ENCODE measurements at regions not wholly inside any gene's neighbourhood (a gene's known extent, or its start where the extent isn't known, plus 50 kb on each side); places are given as distances from the start of the nearest gene placed in this dataset.
"Not testable (repeated sequence)": the region's sequence is repeated elsewhere in the genome, so short reads cannot be mapped to it uniquely, and the experiment has no call there.

- Histone ChIP-seq H3K4me1 (ENCODE audit: control insufficient read depth, insufficient read depth, low read length) (no peaks in the 10 kb centered on the region), H3K9me3 (ENCODE audit: control insufficient read depth, insufficient read depth, low read length) (no peaks in the 10 kb centered on the region), H3K36me3 (ENCODE audit: control insufficient read depth, insufficient read depth, low read length) (no peaks in the 10 kb centered on the region), H3K9ac (ENCODE audit: low read depth, low read length) (no peak overlapping the region), H3K27me3 (ENCODE audit: control insufficient read depth, insufficient read depth, low read length) (no peaks in the 10 kb centered on the region), H3K4me3 (ENCODE audit: low read depth, low read length) (no peak overlapping the region)
These were observed 97.7 kb upstream of the PPP1R26 start for GRCh38 chr9:135381762-135382310.

GRCh38 chr9:135384226-135384625, 95.4 kb upstream of the PPP1R26 start:
- Histone ChIP-seq H3K27me3 (ENCODE audit: control insufficient read depth, insufficient read depth, low read length) (no peaks in the 10 kb centered on the region), H3K9ac (ENCODE audit: low read depth, low read length) (no peak overlapping the region), H3K36me3 (ENCODE audit: control insufficient read depth, insufficient read depth, low read length) (no peaks in the 10 kb centered on the region), H3K4me1 (ENCODE audit: control insufficient read depth, insufficient read depth, low read length) (no peaks in the 10 kb centered on the region), H3K4me3 (ENCODE audit: low read depth, low read length) (no peak overlapping the region), H3K9me3 (ENCODE audit: control insufficient read depth, insufficient read depth, low read length) (no peaks in the 10 kb centered on the region)

- not testable (repeated sequence) for H3K9me3 ChIP-seq (ENCODE audit: control insufficient read depth, insufficient read depth, low read length); H3K9ac ChIP-seq (ENCODE audit: low read depth, low read length); H3K4me1 ChIP-seq (ENCODE audit: control insufficient read depth, insufficient read depth, low read length); H3K4me3 ChIP-seq (ENCODE audit: low read depth, low read length); H3K27me3 ChIP-seq (ENCODE audit: control insufficient read depth, insufficient read depth, low read length); H3K36me3 ChIP-seq (ENCODE audit: control insufficient read depth, insufficient read depth, low read length)
These were observed 94.7 kb upstream of the PPP1R26 start for GRCh38 chr9:135384815-135385405.

- Histone ChIP-seq H3K27me3 (ENCODE audit: control insufficient read depth, insufficient read depth, low read length) (no peaks in the 10 kb centered on the region), H3K9ac (ENCODE audit: low read depth, low read length) (no peak overlapping the region), H3K4me1 (ENCODE audit: control insufficient read depth, insufficient read depth, low read length) (no peaks in the 10 kb centered on the region), H3K36me3 (ENCODE audit: control insufficient read depth, insufficient read depth, low read length) (no peaks in the 10 kb centered on the region), H3K4me3 (ENCODE audit: low read depth, low read length) (no peak overlapping the region), H3K9me3 (ENCODE audit: control insufficient read depth, insufficient read depth, low read length) (no peaks in the 10 kb centered on the region)
These were observed 93.8 kb upstream of the PPP1R26 start for GRCh38 chr9:135385793-135386192.

GRCh38 chr9:135387976-135388375, 91.6 kb upstream of the PPP1R26 start:
- Histone ChIP-seq H3K9me3 (ENCODE audit: control insufficient read depth, insufficient read depth, low read length) (no peaks in the 10 kb centered on the region), H3K4me1 (ENCODE audit: control insufficient read depth, insufficient read depth, low read length) (no peaks in the 10 kb centered on the region), H3K9ac (ENCODE audit: low read depth, low read length) (no peak overlapping the region), H3K27me3 (ENCODE audit: control insufficient read depth, insufficient read depth, low read length) (no peaks in the 10 kb centered on the region), H3K4me3 (ENCODE audit: low read depth, low read length) (no peak overlapping the region), H3K36me3 (ENCODE audit: control insufficient read depth, insufficient read depth, low read length) (no peaks in the 10 kb centered on the region)

- no peak overlapping the region for H3K4me3 ChIP-seq (ENCODE audit: low read depth, low read length)
- H3K9me3 ChIP-seq (ENCODE audit: control insufficient read depth, insufficient read depth, low read length) = no peaks in the 10 kb centered on the region
- no peaks in the 10 kb centered on the region for H3K27me3 ChIP-seq (ENCODE audit: control insufficient read depth, insufficient read depth, low read length)
- no peaks in the 10 kb centered on the region for H3K4me1 ChIP-seq (ENCODE audit: control insufficient read depth, insufficient read depth, low read length)
- no peak overlapping the region for H3K9ac ChIP-seq (ENCODE audit: low read depth, low read length)
- no peaks in the 10 kb centered on the region for H3K36me3 ChIP-seq (ENCODE audit: control insufficient read depth, insufficient read depth, low read length)
These were observed 91.1 kb upstream of the PPP1R26 start for GRCh38 chr9:135388530-135388929.

GRCh38 chr9:135391759-135392158, 87.8 kb upstream of the PPP1R26 start:
- peaks cover 11% of the 10 kb centered on the region for H3K9me3 ChIP-seq (ENCODE audit: control insufficient read depth, insufficient read depth, low read length)
- H3K4me3 ChIP-seq (ENCODE audit: low read depth, low read length) = no peak overlapping the region
- H3K4me1 ChIP-seq (ENCODE audit: control insufficient read depth, insufficient read depth, low read length) = no peaks in the 10 kb centered on the region
- H3K36me3 ChIP-seq (ENCODE audit: control insufficient read depth, insufficient read depth, low read length) = no peaks in the 10 kb centered on the region
- no peaks in the 10 kb centered on the region for H3K27me3 ChIP-seq (ENCODE audit: control insufficient read depth, insufficient read depth, low read length)
- no peak overlapping the region for H3K9ac ChIP-seq (ENCODE audit: low read depth, low read length)

- Histone ChIP-seq H3K4me3 (ENCODE audit: low read depth, low read length) (no peak overlapping the region), H3K27me3 (ENCODE audit: control insufficient read depth, insufficient read depth, low read length) (no peaks in the 10 kb centered on the region), H3K9me3 (ENCODE audit: control insufficient read depth, insufficient read depth, low read length) (peaks cover 12% of the 10 kb centered on the region), H3K4me1 (ENCODE audit: control insufficient read depth, insufficient read depth, low read length) (no peaks in the 10 kb centered on the region), H3K36me3 (ENCODE audit: control insufficient read depth, insufficient read depth, low read length) (no peaks in the 10 kb centered on the region), H3K9ac (ENCODE audit: low read depth, low read length) (no peak overlapping the region)
These were observed 87.1 kb upstream of the PPP1R26 start for GRCh38 chr9:135392511-135392910.

- Histone ChIP-seq H3K36me3 (ENCODE audit: control insufficient read depth, insufficient read depth, low read length) (no peaks in the 10 kb centered on the region), H3K9me3 (ENCODE audit: control insufficient read depth, insufficient read depth, low read length) (peaks cover 12% of the 10 kb centered on the region), H3K4me1 (ENCODE audit: control insufficient read depth, insufficient read depth, low read length) (no peaks in the 10 kb centered on the region), H3K27me3 (ENCODE audit: control insufficient read depth, insufficient read depth, low read length) (no peaks in the 10 kb centered on the region), H3K4me3 (ENCODE audit: low read depth, low read length) (no peak overlapping the region), H3K9ac (ENCODE audit: low read depth, low read length) (no peak overlapping the region)
These were observed 85.5 kb upstream of the PPP1R26 start for GRCh38 chr9:135394131-135394530.

- H3K27me3 ChIP-seq (ENCODE audit: control insufficient read depth, insufficient read depth, low read length) = no peaks in the 10 kb centered on the region
These were observed 84.6 kb upstream of the PPP1R26 start for GRCh38 chr9:135394699-135395645.

GRCh38 chr9:135397142-135397541, 82.4 kb upstream of the PPP1R26 start:
- Histone ChIP-seq H3K27me3 (ENCODE audit: control insufficient read depth, insufficient read depth, low read length) (no peaks in the 10 kb centered on the region), H3K9me3 (ENCODE audit: control insufficient read depth, insufficient read depth, low read length) (peaks cover 12% of the 10 kb centered on the region)

More at GRCh38 chr9:135394699-135395645, 84.6 kb upstream of the PPP1R26 start:
- H3K36me3 ChIP-seq (ENCODE audit: control insufficient read depth, insufficient read depth, low read length) = no peaks in the 10 kb centered on the region
- no peak overlapping the region for H3K9ac ChIP-seq (ENCODE audit: low read depth, low read length)
- H3K4me3 ChIP-seq (ENCODE audit: low read depth, low read length) = no peak overlapping the region
- H3K4me1 ChIP-seq (ENCODE audit: control insufficient read depth, insufficient read depth, low read length) = no peaks in the 10 kb centered on the region
- peaks cover 12% of the 10 kb centered on the region for H3K9me3 ChIP-seq (ENCODE audit: control insufficient read depth, insufficient read depth, low read length)

More at GRCh38 chr9:135397142-135397541, 82.4 kb upstream of the PPP1R26 start:
- Histone ChIP-seq H3K4me1 (ENCODE audit: control insufficient read depth, insufficient read depth, low read length) (no peaks in the 10 kb centered on the region), H3K9ac (ENCODE audit: low read depth, low read length) (no peak overlapping the region), H3K36me3 (ENCODE audit: control insufficient read depth, insufficient read depth, low read length) (no peaks in the 10 kb centered on the region), H3K4me3 (ENCODE audit: low read depth, low read length) (no peak overlapping the region)
